ENCODE measurements at regions not wholly inside any gene's neighbourhood (a gene's known extent, or its start where the extent isn't known, plus 50 kb on each side); places are given as distances from the start of the nearest gene placed in this dataset.

GRCh38 chr1:228900099-228900885 is 165.0 kb downstream of the RHOU start:
- intact Hi-C loops (cut with DNase I) = loop anchor here in 2 of 4 donors (10.0 kb wide), 2 partner anchors 95 to 165 kb away; partner anchors contain the start of gene RHOU (in 1 of the 2)
- TF ChIP-seq POLR2A (IDR thresholded peaks at IDR 0.05) (no peak), CTCF (IDR thresholded peaks at IDR 0.05) (no peak), EP300 (IDR thresholded peaks at IDR 0.05) (no peak)

GRCh38 chr1:228900886-228901392 is 165.7 kb downstream of the RHOU start:
- H3K27ac ChIP-seq = peak overlapping the region in 1 of 2 donors; percentile 19
- no peaks in the 10 kb centered on the region for H3K9me3 ChIP-seq
- H3K27me3 ChIP-seq = no peaks in the 10 kb centered on the region
- H3K4me3 ChIP-seq = no peak overlapping the region
- no peak for DNase-seq
- intact Hi-C loops (cut with DNase I) = loop anchor here in 2 of 4 donors (10.0 kb wide), 2 partner anchors 96 to 166 kb away; partner anchors contain the start of gene RHOU (in 1 of the 2)
- TF ChIP-seq EP300 (IDR thresholded peaks at IDR 0.05) (no peak), POLR2A (IDR thresholded peaks at IDR 0.05) (no peak), CTCF (IDR thresholded peaks at IDR 0.05) (no peak)
- WGBS, 3 donors = 25 to 39% (median 27%) methylated on average over 6 of the region's 6 CpGs
- peaks cover 15% of the 10 kb centered on the region for H3K4me1 ChIP-seq (ENCODE audit: insufficient read depth)
- no peaks in the 10 kb centered on the region for H3K36me3 ChIP-seq

More at GRCh38 chr1:228900099-228900885, 165.0 kb downstream of the RHOU start:
- H3K4me3 ChIP-seq = no peak overlapping the region
- DNase-seq = peak; percentile 51 to 73 (median 60)
- H3K27me3 ChIP-seq = no peaks in the 10 kb centered on the region
- no peaks in the 10 kb centered on the region for H3K36me3 ChIP-seq
- H3K9me3 ChIP-seq = no peaks in the 10 kb centered on the region
- 16 to 28% (median 22%) methylated on average over 17 of the region's 17 CpGs for WGBS, 3 donors
- peaks cover 15% of the 10 kb centered on the region for H3K4me1 ChIP-seq (ENCODE audit: insufficient read depth)
- peak overlapping the region in 1 of 2 donors; percentile 78 for H3K27ac ChIP-seq

- no peak for TF ChIP-seq CTCF (IDR thresholded peaks at IDR 0.05)
- no peak for TF ChIP-seq POLR2A (IDR thresholded peaks at IDR 0.05)
- TF ChIP-seq EP300 (IDR thresholded peaks at IDR 0.05) = no peak
- Histone ChIP-seq H3K4me3 (no peak overlapping the region), H3K27me3 (no peaks in the 10 kb centered on the region), H3K27ac (peak overlapping the region in 1 of 2 donors; percentile 28), H3K4me1 (ENCODE audit: insufficient read depth) (peaks cover 15% of the 10 kb centered on the region), H3K9me3 (no peaks in the 10 kb centered on the region), H3K36me3 (no peaks in the 10 kb centered on the region)
- 85 to 96% (median 92%) methylated on average over 5 of the region's 5 CpGs for WGBS, 3 donors
- DNase-seq = no peak
- intact Hi-C loops (cut with DNase I) = loop anchor here in 2 of 4 donors (10.0 kb wide), 2 partner anchors 97 to 167 kb away; partner anchors contain the start of gene RHOU (in 1 of the 2)
Measured at GRCh38 chr1:228901936-228902681, 166.8 kb downstream of the RHOU start.

GRCh38 chr1:228902781-228903433 is 167.6 kb downstream of the RHOU start:
- 41 to 43% (median 43%) methylated on average over 13 of the region's 13 CpGs for WGBS, 3 donors
- Histone ChIP-seq H3K4me3 (no peak overlapping the region), H3K27ac (peak overlapping the region; percentile 28 to 65), H3K9me3 (no peaks in the 10 kb centered on the region), H3K4me1 (ENCODE audit: insufficient read depth) (peaks cover 15% of the 10 kb centered on the region), H3K36me3 (no peaks in the 10 kb centered on the region), H3K27me3 (no peaks in the 10 kb centered on the region)
- intact Hi-C loops (cut with DNase I) = loop anchor here in 2 of 4 donors (10.0 kb wide), 2 partner anchors 98 to 168 kb away; partner anchors contain the start of gene RHOU (in 1 of the 2)
- DNase-seq = peak; percentile 88 to 93 (median 89)
- TF ChIP-seq POLR2A (IDR thresholded peaks at IDR 0.05) (no peak), CTCF (IDR thresholded peaks at IDR 0.05) (no peak), EP300 (IDR thresholded peaks at IDR 0.05) (no peak)

Data from ovary (tissue), 7 donors.